ENCODE measurements at regions not wholly inside any gene's neighbourhood (a gene's known extent, or its start where the extent isn't known, plus 50 kb on each side); places are given as distances from the start of the nearest gene placed in this dataset.

GRCh38 chr19:31946491-31946890, 398.9 kb upstream of the ZNF507 start:
- Histone ChIP-seq H3K9me3 (peaks cover 4% of the 10 kb centered on the region; the same call in 1 of the 3 replicates), H3K27ac (no peak overlapping the region), H3K4me3 (no peak overlapping the region), H3K4me2 (no peak overlapping the region), H3K4me1 (no peaks in the 10 kb centered on the region)
- TF ChIP-seq HOXB5 (CRISPR knock-in tag; IDR thresholded peaks at IDR 0.05) = no peak
- CTCF ChIA-PET = interaction anchor here (1.3 kb wide), 1 partner anchor 1264 kb away, joined by 3 read pairs; no protein-coding TSS in a partner anchor
- FAIRE-seq (no peak), ATAC-seq (no peak), DNase-seq (ENCODE audit: low read depth in 1 of 2, low spot score in 1 of 2) (no peak)
- POLR2A ChIA-PET = no interaction called here
- WGBS (ENCODE audit: missing lambda C conversion rate) = 3% methylated on average over 4 of the region's 4 CpGs

- 8% methylated on average over 17 of the region's 17 CpGs for WGBS (ENCODE audit: missing lambda C conversion rate)
- no peak for FAIRE-seq
- H3K9me3 ChIP-seq = peaks cover 8% of the 10 kb centered on the region; the same call in 1 of the 3 replicates
- no peak overlapping the region for H3K4me3 ChIP-seq
- no peaks in the 10 kb centered on the region for H3K4me1 ChIP-seq
- ChIA-PET CTCF (interaction anchor here (1.3 to 1.8 kb wide), 2 partner anchors 8 to 1265 kb away, joined by 3 to 6 read pairs; no protein-coding TSS in a partner anchor), POLR2A (no interaction called here)
- H3K27ac ChIP-seq = no peak overlapping the region
- TF ChIP-seq HOXB13 (CRISPR knock-in tag; IDR thresholded peaks at IDR 0.05; ENCODE audit: low read depth) (no peak), KDM1A (IDR thresholded peaks at IDR 0.05; ENCODE audit: low read depth) (no peak), POLR2A (IDR thresholded peaks at IDR 0.05; ENCODE audit: low read length) (no peak), ZC3H11A (IDR thresholded peaks at IDR 0.05) (no peak), SREBF2 (IDR thresholded peaks at IDR 0.05) (no peak), RFX5 (IDR thresholded peaks at IDR 0.05) (no peak), FOSB (CRISPR knock-in tag; IDR thresholded peaks at IDR 0.05) (no peak), GATA3 (IDR thresholded peaks at IDR 0.05; ENCODE audit: borderline replicate concordance) (no peak), HOXB5 (CRISPR knock-in tag; IDR thresholded peaks at IDR 0.05) (no peak), HDAC2 (IDR thresholded peaks at IDR 0.05) (no peak)
- TF ChIP-seq, protein P1, sequence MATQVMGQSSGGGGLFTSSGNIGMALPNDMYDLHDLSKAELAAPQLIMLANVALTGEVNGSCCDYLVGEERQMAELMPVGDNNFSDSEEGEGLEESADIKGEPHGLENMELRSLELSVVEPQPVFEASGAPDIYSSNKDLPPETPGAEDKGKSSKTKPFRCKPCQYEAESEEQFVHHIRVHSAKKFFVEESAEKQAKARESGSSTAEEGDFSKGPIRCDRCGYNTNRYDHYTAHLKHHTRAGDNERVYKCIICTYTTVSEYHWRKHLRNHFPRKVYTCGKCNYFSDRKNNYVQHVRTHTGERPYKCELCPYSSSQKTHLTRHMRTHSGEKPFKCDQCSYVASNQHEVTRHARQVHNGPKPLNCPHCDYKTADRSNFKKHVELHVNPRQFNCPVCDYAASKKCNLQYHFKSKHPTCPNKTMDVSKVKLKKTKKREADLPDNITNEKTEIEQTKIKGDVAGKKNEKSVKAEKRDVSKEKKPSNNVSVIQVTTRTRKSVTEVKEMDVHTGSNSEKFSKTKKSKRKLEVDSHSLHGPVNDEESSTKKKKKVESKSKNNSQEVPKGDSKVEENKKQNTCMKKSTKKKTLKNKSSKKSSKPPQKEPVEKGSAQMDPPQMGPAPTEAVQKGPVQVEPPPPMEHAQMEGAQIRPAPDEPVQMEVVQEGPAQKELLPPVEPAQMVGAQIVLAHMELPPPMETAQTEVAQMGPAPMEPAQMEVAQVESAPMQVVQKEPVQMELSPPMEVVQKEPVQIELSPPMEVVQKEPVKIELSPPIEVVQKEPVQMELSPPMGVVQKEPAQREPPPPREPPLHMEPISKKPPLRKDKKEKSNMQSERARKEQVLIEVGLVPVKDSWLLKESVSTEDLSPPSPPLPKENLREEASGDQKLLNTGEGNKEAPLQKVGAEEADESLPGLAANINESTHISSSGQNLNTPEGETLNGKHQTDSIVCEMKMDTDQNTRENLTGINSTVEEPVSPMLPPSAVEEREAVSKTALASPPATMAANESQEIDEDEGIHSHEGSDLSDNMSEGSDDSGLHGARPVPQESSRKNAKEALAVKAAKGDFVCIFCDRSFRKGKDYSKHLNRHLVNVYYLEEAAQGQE (IDR thresholded peaks at IDR 0.05) = no peak
- no peak for DNase-seq (ENCODE audit: low read depth in 1 of 2, low spot score in 1 of 2)
- H3K4me2 ChIP-seq = no peak overlapping the region
- no peak for ATAC-seq
Observed at GRCh38 chr19:31947436-31948115, 397.8 kb upstream of the ZNF507 start.

DNA sequence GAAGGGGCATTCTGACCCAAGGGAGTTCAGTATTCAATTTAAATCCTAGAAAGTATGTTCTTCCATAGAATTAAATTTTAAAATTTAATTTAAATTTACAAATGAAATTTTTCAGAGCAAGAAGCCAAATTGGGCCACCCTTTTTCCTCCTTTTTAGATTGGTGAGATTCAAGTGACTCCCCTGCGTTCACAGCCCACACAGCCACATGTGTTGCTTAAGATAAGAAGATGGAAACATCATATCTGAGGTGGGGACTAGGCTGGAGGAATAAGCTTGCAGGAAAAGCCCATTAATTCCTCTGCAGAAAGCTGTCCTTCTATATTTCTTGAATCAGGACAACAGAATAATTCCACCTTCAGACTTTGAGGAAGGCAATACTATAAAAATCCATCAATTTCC, 392.7 kb upstream of the ZNF507 start:
- FAIRE-seq = no peak
- Histone ChIP-seq H3K9me3 (peaks cover 8% of the 10 kb centered on the region; the same call in 1 of the 3 replicates), H3K4me3 (no peak overlapping the region), H3K27ac (no peak overlapping the region), H3K4me2 (no peak overlapping the region), H3K4me1 (no peaks in the 10 kb centered on the region)
- DNase-seq (ENCODE audit: low read depth in 1 of 2, low spot score in 1 of 2) = no peak
- no peak for ATAC-seq
- ChIA-PET POLR2A (no interaction called here), CTCF (no interaction called here)
- TF ChIP-seq E2F6 (IDR thresholded peaks at IDR 0.05; ENCODE audit: borderline replicate concordance, low read depth) (no peak), CHD4 (IDR thresholded peaks at IDR 0.05; ENCODE audit: borderline replicate concordance) (no peak), HDAC2 (IDR thresholded peaks at IDR 0.05) (no peak), MYC (IDR thresholded peaks at IDR 0.05; ENCODE audit: borderline replicate concordance, low read length) (no peak), NR3C1 (IDR thresholded peaks at IDR 0.05) (no peak), ZSCAN20 (CRISPR knock-in tag; IDR thresholded peaks at IDR 0.05) (no peak), POLR2A (IDR thresholded peaks at IDR 0.05; ENCODE audit: low read length) (no peak), GATA3 (IDR thresholded peaks at IDR 0.05; ENCODE audit: borderline replicate concordance) (no peak)
- TF ChIP-seq, protein P2, sequence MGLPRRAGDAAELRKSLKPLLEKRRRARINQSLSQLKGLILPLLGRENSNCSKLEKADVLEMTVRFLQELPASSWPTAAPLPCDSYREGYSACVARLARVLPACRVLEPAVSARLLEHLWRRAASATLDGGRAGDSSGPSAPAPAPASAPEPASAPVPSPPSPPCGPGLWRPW (IDR thresholded peaks at IDR 0.05) = no peak
- WGBS (ENCODE audit: missing lambda C conversion rate) = 2% methylated on average over 1 of the region's 1 CpG

Data from A549 (cell line).